Stimulated activated CD8-positive, alpha-beta memory T cell treated with anti-CD3 and anti-CD28 coated beads, Interleukin-2, amount 100 ng/mL, for 48 hours (primary cell): ENCODE measurements at regions not wholly inside any gene's neighbourhood (a gene's known extent, or its start where the extent isn't known, plus 50 kb on each side); places are given as distances from the start of the nearest gene placed in this dataset.
"Not testable (repeated sequence)": the region's sequence is repeated elsewhere in the genome, so short reads cannot be mapped to it uniquely, and the experiment has no call there.

Experiments
- DNase-seq, 2 donors: peaks; one replicate each; pipeline ENCODE4 v3.0.0-alpha.2; 2020; ENCODE audit warnings: low read depth in 2 of 2

- no peak for DNase-seq
Observed at GRCh38 chr13:23059173-23059572, 121.6 kb upstream of the SGCG start.

- DNase-seq: no peak
Observed at GRCh38 chr13:23060959-23061358, 119.8 kb upstream of the SGCG start.

GRCh38 chr13:23067129-23067528 lies 113.7 kb upstream of the SGCG start:
- no peak for DNase-seq

- no peak for DNase-seq
Observed at GRCh38 chr13:23069566-23069965, 111.2 kb upstream of the SGCG start.

GRCh38 chr13:23074075-23074828 lies 106.5 kb upstream of the SGCG start:
- DNase-seq: no peak

GRCh38 chr13:23081220-23081619 lies 99.6 kb upstream of the SGCG start:
- DNase-seq: no peak

- DNase-seq: no peak
Observed at GRCh38 chr13:23081901-23082300, 98.9 kb upstream of the SGCG start.

- DNase-seq: no peak
Observed at GRCh38 chr13:23086968-23087623, 93.7 kb upstream of the SGCG start.

- peak in 1 of 2 donors; percentile 3 for DNase-seq
Observed at GRCh38 chr13:23087880-23088279, 92.9 kb upstream of the SGCG start.

- no peak for DNase-seq
Observed at GRCh38 chr13:23098161-23098907, 82.4 kb upstream of the SGCG start.

- no peak for DNase-seq
Observed at GRCh38 chr13:23105051-23105450, 75.7 kb upstream of the SGCG start.

GRCh38 chr13:23107665-23108064 lies 73.1 kb upstream of the SGCG start:
- DNase-seq: no peak

- no peak for DNase-seq
Observed at GRCh38 chr13:23119131-23119530, 61.6 kb upstream of the SGCG start.

GRCh38 chr13:23127540-23127939 lies 53.2 kb upstream of the SGCG start:
- not testable (repeated sequence) for DNase-seq

- DNase-seq: no peak
Observed at GRCh38 chr13:23129331-23129730, 51.4 kb upstream of the SGCG start.
